Hematopoietic multipotent progenitor cell treated with erythropoietin and hydrocortisone succinate and interleukin-3 and kit ligand, for 4 days (in vitro differentiated cells): ENCODE measurements at regions not wholly inside any gene's neighbourhood (a gene's known extent, or its start where the extent isn't known, plus 50 kb on each side); places are given as distances from the start of the nearest gene placed in this dataset.
"Not testable (repeated sequence)": the region's sequence is repeated elsewhere in the genome, so short reads cannot be mapped to it uniquely, and the experiment has no call there.

Experiments used
- DNase-seq: peaks from one replicate; pipeline ENCODE4 v3.0.0-alpha.2; 2015

GRCh38 chr6:141123049-141123448 is 1009.7 kb upstream of the GJE1 start:
- DNase-seq = no peak

GRCh38 chr6:141118991-141119390 is 1013.7 kb upstream of the GJE1 start:
- no peak for DNase-seq

GRCh38 chr6:141117874-141118273 is 1014.9 kb upstream of the GJE1 start:
- no peak for DNase-seq

- no peak for DNase-seq
Observed at GRCh38 chr6:141110481-141110880, 1022.2 kb upstream of the GJE1 start.

- DNase-seq = no peak
Observed at GRCh38 chr6:141107591-141108160, 1025.0 kb upstream of the GJE1 start.

- DNase-seq = no peak
Observed at GRCh38 chr6:141105481-141105880, 1027.2 kb upstream of the GJE1 start.

GRCh38 chr6:141103246-141103645 is 1029.5 kb upstream of the GJE1 start:
- DNase-seq = no peak

- no peak for DNase-seq
Observed at GRCh38 chr6:141097471-141097870, 1035.3 kb upstream of the GJE1 start.

- DNase-seq = no peak
Observed at GRCh38 chr6:141095308-141095707, 1037.4 kb upstream of the GJE1 start.

- no peak for DNase-seq
Observed at GRCh38 chr6:141088171-141088570, 1044.6 kb upstream of the GJE1 start.

GRCh38 chr6:141077355-141078333 is 1055.1 kb upstream of the GJE1 start:
- DNase-seq = peak; percentile 50

GRCh38 chr6:141057761-141058160 is 1075.0 kb upstream of the GJE1 start:
- no peak for DNase-seq

- DNase-seq = peak; percentile 49
Observed at GRCh38 chr6:141056945-141057625, 1075.6 kb upstream of the GJE1 start.

- DNase-seq = peak; percentile 13
Observed at GRCh38 chr6:141050471-141050870, 1082.3 kb upstream of the GJE1 start.

GRCh38 chr6:141048451-141048850 is 1084.3 kb upstream of the GJE1 start:
- DNase-seq = no peak

GRCh38 chr6:141046496-141046895 is 1086.2 kb upstream of the GJE1 start:
- not testable (repeated sequence) for DNase-seq

GRCh38 chr6:141041596-141042087 is 1091.1 kb upstream of the GJE1 start:
- DNase-seq = no peak

GRCh38 chr6:141035312-141036200 is 1097.2 kb upstream of the GJE1 start:
- DNase-seq = no peak

GRCh38 chr6:141033101-141033500 is 1099.6 kb upstream of the GJE1 start:
- no peak for DNase-seq

- DNase-seq = no peak
Observed at GRCh38 chr6:141029908-141030307, 1102.8 kb upstream of the GJE1 start.

- DNase-seq = no peak
Observed at GRCh38 chr6:141028791-141029280, 1103.9 kb upstream of the GJE1 start.

GRCh38 chr6:141026504-141026903 is 1106.2 kb upstream of the GJE1 start:
- DNase-seq = no peak
